Transverse colon (tissue), 3 donors: ENCODE measurements at regions not wholly inside any gene's neighbourhood (a gene's known extent, or its start where the extent isn't known, plus 50 kb on each side); places are given as distances from the start of the nearest gene placed in this dataset.

Experiments
- CTCF ChIP-seq, 5 experiments: fragments of 200-600 bp in 3 of 5; fragments of 450-650 bp in 2 of 5; sonication (generic) in 3 of 5; IDR thresholded peaks; 1 replicate in 2 of 5; 2 replicates in 3 of 5; pipeline ENCODE4 v1.5.1; 2016 to 2017; ENCODE audit warnings: antibody characterized with exemption in 5 of 5, inconsistent platforms in 3 of 5, mild to moderate bottlenecking in 2 of 5, moderate library complexity in 1 of 5
- POLR2A ChIP-seq: fragments of 450-650 bp; IDR thresholded peaks from one replicate; pipeline ENCODE4 v1.6.1; 2016; ENCODE audit warnings: antibody characterized with exemption, mild to moderate bottlenecking, moderate library complexity

DNA sequence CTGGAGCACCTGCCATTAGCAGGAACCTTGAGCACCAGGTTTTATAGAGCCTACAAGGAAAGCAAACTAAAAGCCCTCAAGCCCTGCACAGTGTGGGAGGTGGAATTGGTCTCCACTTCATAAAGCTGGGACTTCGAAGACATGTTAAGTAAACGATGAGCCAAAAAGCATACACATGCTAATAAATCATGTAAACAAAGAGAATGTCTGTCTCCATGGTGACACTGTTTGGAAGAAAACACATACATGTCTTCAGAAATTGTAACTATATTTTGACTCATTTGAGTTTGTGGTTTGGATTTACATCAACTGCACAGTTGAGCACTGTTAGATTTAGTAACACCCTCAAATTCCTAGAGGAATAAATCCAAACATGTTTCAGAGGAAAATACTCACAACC, 978.5 kb upstream of the LRRTM1 start:
- TF ChIP-seq CTCF (IDR thresholded peaks at IDR 0.05) (no peak), POLR2A (no peak)
